ENCODE measurements at regions not wholly inside any gene's neighbourhood (a gene's known extent, or its start where the extent isn't known, plus 50 kb on each side); places are given as distances from the start of the nearest gene placed in this dataset.

GRCh38 chr5:5658226-5658625, 235.7 kb downstream of the ICE1 start:
- H3K4me2 ChIP-seq (ENCODE audit: insufficient read depth in 1 of 2, low read depth in 2 of 2, low read length in 2 of 2) = no peak overlapping the region
- no peak overlapping the region for H3K4ac ChIP-seq (replicated peaks; ENCODE audit: insufficient read length, low read depth, low read length)
- no peak overlapping the region for H3K56ac ChIP-seq (replicated peaks; ENCODE audit: insufficient read length, low read depth, low read length)
- H3K79me2 ChIP-seq (ENCODE audit: control insufficient read depth in 1 of 2, insufficient read depth in 2 of 2, low read length in 2 of 2) = no peaks in the 10 kb centered on the region
- no peak overlapping the region for H2AK5ac ChIP-seq (ENCODE audit: low read depth, low read length)
- H3K4me3 ChIP-seq (ENCODE audit: extremely low read depth in 1 of 4, insufficient read depth in 2 of 4, low read depth in 3 of 4, low read length in 4 of 4) = no peak overlapping the region
- H2BK120ac ChIP-seq (replicated peaks; ENCODE audit: low read depth, low read length) = no peak overlapping the region
- no peak overlapping the region for H3K9ac ChIP-seq (replicated peaks in 1 of 4; ENCODE audit: extremely low read depth in 1 of 4, low read depth in 3 of 4, low read length in 3 of 4)
- ChIA-PET POLR2A (ENCODE audit: partially characterized antibody) (no interaction called here), CTCF (ENCODE audit: partially characterized antibody) (interaction anchor here (1.8 kb wide), 1 partner anchor 13 kb away, joined by 6 read pairs; no protein-coding TSS in a partner anchor)
- H3K18ac ChIP-seq (ENCODE audit: extremely low read depth, low read length) = no peak overlapping the region
- WGBS, 2 experiments (ENCODE audit: extremely low coverage in 1 of 2, insufficient coverage in 1 of 2, insufficient read length in 1 of 2, insufficient replicate concordance in 2 of 2, low coverage in 1 of 2, low lambda C conversion rate in 2 of 2, missing lambda C conversion rate in 1 of 2) = 86% methylated on average over 4 of the region's 4 CpGs; no CpG with 5 or more reads in 1 of the 2 experiments
- H4K5ac ChIP-seq (ENCODE audit: insufficient read length, low read depth, low read length) = no peak overlapping the region
- H3K27ac ChIP-seq (ENCODE audit: low read depth, low read length) = no peak overlapping the region
- H3K27me3 ChIP-seq (replicated peaks in 1 of 4; ENCODE audit: control insufficient read depth in 3 of 4, extremely low read depth in 1 of 4, insufficient read depth in 3 of 4, low read length in 3 of 4) = no peaks in the 10 kb centered on the region
- H2BK12ac ChIP-seq (ENCODE audit: low read depth, low read length) = no peak overlapping the region
- H4K91ac ChIP-seq (replicated peaks; ENCODE audit: insufficient read length, low read length) = no peak overlapping the region
- no peak overlapping the region for H2BK15ac ChIP-seq (ENCODE audit: low read length)
- H3K9me3 ChIP-seq (ENCODE audit: insufficient read depth in 2 of 2, low read depth in 1 of 2, low read length in 1 of 2) = no peaks in the 10 kb centered on the region
- no peak overlapping the region for H2BK20ac ChIP-seq (ENCODE audit: low read length)
- peaks cover 0 to 2% (median 0%) of the 10 kb centered on the region in 4 experiments; a peak in 2 of 7 replicates for H3K4me1 ChIP-seq (replicated peaks in 1 of 4; ENCODE audit: control insufficient read depth in 3 of 4, insufficient read depth in 4 of 4, low read length in 3 of 4)
- H4K8ac ChIP-seq (ENCODE audit: extremely low read depth, insufficient read depth, low read length) = no peak overlapping the region
- H3K23me2 ChIP-seq (ENCODE audit: low read depth, low read length) = no peaks in the 10 kb centered on the region
- H2AFZ ChIP-seq (ENCODE audit: low read length) = no peak overlapping the region
- H4K20me1 ChIP-seq (replicated peaks in 1 of 2; ENCODE audit: control insufficient read depth in 1 of 2, insufficient read depth in 2 of 2, low read length in 2 of 2) = no peaks in the 10 kb centered on the region
- no peaks in the 10 kb centered on the region for H3K79me1 ChIP-seq (ENCODE audit: low read depth, low read length)
- H3K23ac ChIP-seq (ENCODE audit: insufficient read length) = no peak overlapping the region
- H3K14ac ChIP-seq (ENCODE audit: insufficient read length) = no peak overlapping the region
- no peak for FAIRE-seq
- DNase-seq (ENCODE audit: low read depth in 1 of 2, low spot score in 2 of 2) = no peak
- TF ChIP-seq TEAD4 (IDR thresholded peaks at IDR 0.05; ENCODE audit: low read depth, low read length) (no peak), KDM1A (IDR thresholded peaks at IDR 0.05; ENCODE audit: borderline replicate concordance, low read length) (no peak), SP1 (IDR thresholded peaks at IDR 0.05; ENCODE audit: low read depth, low read length) (no peak), BCL11A (IDR thresholded peaks at IDR 0.05; ENCODE audit: low read depth in 2 of 2, low read length in 2 of 2) (no peak), HDAC2 (IDR thresholded peaks at IDR 0.05; ENCODE audit: borderline replicate concordance in 1 of 2, low read depth in 2 of 2, low read length in 2 of 2) (no peak), SP4 (IDR thresholded peaks at IDR 0.05; ENCODE audit: low read length) (no peak), FOSL1 (IDR thresholded peaks at IDR 0.05; ENCODE audit: insufficient read depth, low read depth, low read length) (no peak), ATF3 (IDR thresholded peaks at IDR 0.05; ENCODE audit: insufficient read depth, low read depth, low read length) (no peak), CHD1 (IDR thresholded peaks at IDR 0.05; ENCODE audit: low read depth, low read length) (no peak), RNF2 (IDR thresholded peaks at IDR 0.05; ENCODE audit: borderline replicate concordance, low read depth, low read length, missing control alignments, poor library complexity, severe bottlenecking) (no peak), TBP (IDR thresholded peaks at IDR 0.05; ENCODE audit: low read depth, low read length) (no peak), POU5F1 (IDR thresholded peaks at IDR 0.05; ENCODE audit: low read depth, low read length) (no peak)
- no peak overlapping the region for H2BK5ac ChIP-seq (ENCODE audit: low read depth, low read length)
- no peaks in the 10 kb centered on the region for H3K36me3 ChIP-seq (ENCODE audit: control insufficient read depth in 2 of 4, insufficient read depth in 4 of 4, low read length in 3 of 4)

Data from H1 (cell line).